HepG2 (cell line): ENCODE measurements at regions not wholly inside any gene's neighbourhood (a gene's known extent, or its start where the extent isn't known, plus 50 kb on each side); places are given as distances from the start of the nearest gene placed in this dataset.

Experiments used
- ATAC-seq: fragments of 200-7000 bp; cut with Tn5 transposase; 3 replicates; pipeline ENCODE4 v1.9.1; 2020; ENCODE audit warnings: mild to moderate bottlenecking, moderate library complexity
- BruUV-seq: library from RNA; stranded (reverse); fragments of 400-500 nt; replicated peaks from 2 replicates; lab custom pipeline; 2021; lab: Mats Ljungman, UMichigan
- CTCF ChIA-PET: fragments of 300-600 bp; formaldehyde crosslinking; extraction: SDS; loops from one replicate; lab custom pipeline; 2021; ENCODE audit warnings: low total read pairs, inconsistent platforms, low intra/inter-chr PET ratio; lab: Yijun Ruan, JAX
- POLR2A ChIA-PET: fragments of 350-600 bp; sonication (Branson Sonifier 250); formaldehyde crosslinking; loops from one replicate; lab custom pipeline; 2020; ENCODE audit warnings: antibody characterized with exemption, inconsistent platforms; lab: Yijun Ruan, JAX
- DNase-seq: peaks from one replicate; pipeline ENCODE4 v3.0.0-alpha.2; 2015; ENCODE audit warnings: low spot score
- FAIRE-seq: peaks from 3 replicates; lab custom pipeline; 2011; peaks lifted over from hg19 to GRCh38; lab: Jason Lieb, UNC
- H2AFZ ChIP-seq: one replicate; pipeline ENCODE4 v1.6.1; 2011; ENCODE audit warnings: low read length, inconsistent platforms
- H3K27ac ChIP-seq: fragments of 300-600 bp; 3 replicates; pipeline ENCODE4 v1.8.0; 2011; ENCODE audit warnings: mixed run types, mild to moderate bottlenecking, mixed read lengths, low read length, inconsistent platforms; ENCODE audit not compliant: insufficient read depth; ENCODE audit errors: extremely low read length
- H3K27me3 ChIP-seq, 2 experiments: fragments of 200-600 bp in 1 of 2; 2 replicates in 1 of 2; 3 replicates in 1 of 2; pipeline versions ENCODE4 v1.6.0 to v1.8.0; 2011; ENCODE audit warnings: low read length in 2 of 2, mild to moderate bottlenecking in 2 of 2, moderate library complexity in 2 of 2, inconsistent platforms in 1 of 2; ENCODE audit not compliant: insufficient read depth in 2 of 2, control insufficient read depth in 1 of 2
- H3K36me3 ChIP-seq, 2 experiments: fragments of 200-600 bp in 1 of 2; replicated peaks in 1 of 2; 2 replicates in 1 of 2; 3 replicates in 1 of 2; pipeline versions ENCODE4 v1.5.1 to v1.8.0; 2011; ENCODE audit warnings: low read length in 2 of 2, inconsistent platforms in 1 of 2; ENCODE audit not compliant: insufficient read depth in 2 of 2, control insufficient read depth in 1 of 2
- H3K4me1 ChIP-seq: 2 replicates; pipeline ENCODE4 v1.5.1; 2012; ENCODE audit warnings: low read length, inconsistent platforms; ENCODE audit not compliant: insufficient read depth
- H3K4me2 ChIP-seq: 2 replicates; pipeline ENCODE4 v1.6.0; 2011; ENCODE audit warnings: low read depth, low read length, inconsistent platforms
- H3K4me3 ChIP-seq, 3 experiments: fragments of 200-600 bp in 1 of 3; sonication (generic), shearing (Covaris generic) in 1 of 3; replicated peaks in 1 of 3; 2 replicates each; pipeline ENCODE4 v1.5.1; 2011 to 2016; ENCODE audit warnings: low read length in 3 of 3, inconsistent platforms in 2 of 3, low read depth in 2 of 3, mild to moderate bottlenecking in 2 of 3, control low read depth in 1 of 3, mixed read lengths in 1 of 3; ENCODE audit not compliant: insufficient read depth in 1 of 3
- H3K79me2 ChIP-seq: one replicate; pipeline ENCODE4 v1.6.1; 2011; ENCODE audit warnings: low read length, inconsistent platforms; ENCODE audit not compliant: insufficient read depth
- H3K9ac ChIP-seq: 2 replicates; pipeline ENCODE4 v1.6.0; 2011; ENCODE audit warnings: mild to moderate bottlenecking, low read depth, low read length, inconsistent platforms; ENCODE audit not compliant: insufficient read depth
- H3K9me3 ChIP-seq: 2 replicates; pipeline ENCODE4 v1.5.1; 2012; ENCODE audit warnings: mild to moderate bottlenecking, low read length
- H4K20me1 ChIP-seq: 2 replicates; pipeline ENCODE4 v1.6.0; 2011; ENCODE audit warnings: inconsistent platforms, mild to moderate bottlenecking, low read length, moderate library complexity; ENCODE audit not compliant: insufficient read depth
- AFF4 ChIP-seq: sonication (generic); formaldehyde crosslinking; IDR thresholded peaks from 2 replicates; pipeline ENCODE4 v1.4.0; 2020; ENCODE audit warnings: missing genetic modification reagents
- CBFB ChIP-seq: sonication (generic); formaldehyde crosslinking; IDR thresholded peaks from 2 replicates; pipeline ENCODE4 v1.4.0; 2020; ENCODE audit warnings: missing genetic modification reagents
- DNMT3B ChIP-seq: conservative IDR thresholded peaks from 2 replicates; pipeline ENCODE4 v1.6.1; 2016; ENCODE audit warnings: missing biosample characterization, control low read depth
- MTA3 ChIP-seq: sonication (generic); formaldehyde crosslinking; IDR thresholded peaks from 2 replicates; pipeline ENCODE4 v1.4.0; 2020; ENCODE audit warnings: missing genetic modification reagents
- ZFP41 ChIP-seq: sonication (generic); formaldehyde crosslinking; IDR thresholded peaks from 2 replicates; pipeline ENCODE4 v1.4.0; 2020; ENCODE audit warnings: mild to moderate bottlenecking, missing genetic modification reagents, borderline replicate concordance
- ZNF225 ChIP-seq: sonication (generic); formaldehyde crosslinking; IDR thresholded peaks from 2 replicates; pipeline ENCODE4 v1.4.0; 2020; ENCODE audit warnings: mild to moderate bottlenecking, missing genetic modification reagents
- ZNF451 ChIP-seq: sonication (generic); formaldehyde crosslinking; IDR thresholded peaks from 2 replicates; pipeline ENCODE4 v1.5.0; 2020; ENCODE audit warnings: mild to moderate bottlenecking, missing genetic modification reagents
- ZNF460 ChIP-seq: sonication (generic); formaldehyde crosslinking; IDR thresholded peaks from 2 replicates; pipeline ENCODE4 v1.5.1; 2020; ENCODE audit warnings: missing genetic modification reagents, mild to moderate bottlenecking, borderline replicate concordance
- ZNF562 ChIP-seq: sonication (generic); formaldehyde crosslinking; IDR thresholded peaks from 2 replicates; pipeline ENCODE4 v1.8.0; 2022; ENCODE audit warnings: missing genetic modification reagents, borderline replicate concordance
- ZNF572 ChIP-seq: sonication (generic); formaldehyde crosslinking; IDR thresholded peaks from 2 replicates; pipeline ENCODE4 v1.5.1; 2020; ENCODE audit warnings: mild to moderate bottlenecking, missing genetic modification reagents
- ZSCAN20 ChIP-seq: sonication (generic); formaldehyde crosslinking; IDR thresholded peaks from 2 replicates; pipeline ENCODE4 v1.4.0; 2020; ENCODE audit warnings: missing genetic modification reagents, mild to moderate bottlenecking, borderline replicate concordance
- WGBS: methylation state at CpG from one replicate; pipeline ENCODE4 v1.1.6; 2017; ENCODE audit warnings: low lambda C conversion rate; 5-methylcytosine and 5-hydroxymethylcytosine counted together
- in situ Hi-C: cut with HindIII; loops from 2 replicates; pipeline ENCODE4 v1.10.0; 2017; ENCODE audit warnings: low pct_unique_long_range_greater_than_20kb; ENCODE audit not compliant: extremely low pct_ligation_motif_present
- intact Hi-C: fragments of 100-400 bp; cut with micrococcal nuclease; formaldehyde crosslinking; loops from one replicate; pipeline ENCODE4 v1.10.0; 2022; ENCODE audit not compliant: unreplicated experiment
- TF ChIP-seq, protein P1 (sequence below): sonication (generic); formaldehyde crosslinking; IDR thresholded peaks from 2 replicates; pipeline ENCODE4; 2020; ENCODE audit warnings: missing genetic modification reagents, mild to moderate bottlenecking, borderline replicate concordance
- TF ChIP-seq, protein P2 (sequence below): fragments of 450-650 bp; IDR thresholded peaks from 2 replicates; pipeline ENCODE4 v1.6.1; 2017

DNA sequence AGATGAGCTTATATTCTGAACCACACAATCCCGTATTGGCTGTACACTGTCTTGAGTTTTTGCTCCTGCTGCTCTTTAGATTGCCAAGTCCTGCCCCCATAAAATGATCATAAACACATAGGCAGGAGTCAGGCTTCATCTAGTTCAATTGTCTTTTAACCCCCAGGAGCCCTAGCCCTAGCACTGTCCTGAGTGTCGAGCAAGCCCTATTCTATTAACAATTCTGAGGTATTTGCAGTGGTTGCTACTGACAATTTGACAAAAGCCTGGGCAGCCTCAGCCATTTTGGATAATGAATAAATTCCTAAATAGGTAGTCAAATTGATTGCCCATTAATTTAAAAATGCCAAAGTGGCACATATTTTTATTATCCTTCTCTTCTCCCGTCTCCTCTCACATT, 257.2 kb downstream of the YTHDC2 start:
- in situ Hi-C loops: no loop called here
- no peak for ATAC-seq

GRCh38 chr5:113771483-113771882, 258.0 kb downstream of the YTHDC2 start:
- Histone ChIP-seq H2AFZ (no peak overlapping the region), H3K79me2 (no peaks in the 10 kb centered on the region), H3K4me3 (no peak overlapping the region), H3K9ac (no peak overlapping the region), H4K20me1 (no peaks in the 10 kb centered on the region), H3K4me1 (no peaks in the 10 kb centered on the region), H3K36me3 (no peaks in the 10 kb centered on the region), H3K27ac (no peak overlapping the region), H3K9me3 (peaks cover 32% of the 10 kb centered on the region), H3K4me2 (no peak overlapping the region), H3K27me3 (no peaks in the 10 kb centered on the region)
- BruUV-seq: no TSS peak
- no peak for DNase-seq
- POLR2A ChIA-PET: no interaction called here
- no peak for FAIRE-seq
- 6% methylated on average over 2 of the region's 2 CpGs for WGBS
- intact Hi-C loops (no loop called here), in situ Hi-C loops (no loop called here)
- no peak for ATAC-seq
- CTCF ChIA-PET: no interaction called here
- TF ChIP-seq, protein P1, sequence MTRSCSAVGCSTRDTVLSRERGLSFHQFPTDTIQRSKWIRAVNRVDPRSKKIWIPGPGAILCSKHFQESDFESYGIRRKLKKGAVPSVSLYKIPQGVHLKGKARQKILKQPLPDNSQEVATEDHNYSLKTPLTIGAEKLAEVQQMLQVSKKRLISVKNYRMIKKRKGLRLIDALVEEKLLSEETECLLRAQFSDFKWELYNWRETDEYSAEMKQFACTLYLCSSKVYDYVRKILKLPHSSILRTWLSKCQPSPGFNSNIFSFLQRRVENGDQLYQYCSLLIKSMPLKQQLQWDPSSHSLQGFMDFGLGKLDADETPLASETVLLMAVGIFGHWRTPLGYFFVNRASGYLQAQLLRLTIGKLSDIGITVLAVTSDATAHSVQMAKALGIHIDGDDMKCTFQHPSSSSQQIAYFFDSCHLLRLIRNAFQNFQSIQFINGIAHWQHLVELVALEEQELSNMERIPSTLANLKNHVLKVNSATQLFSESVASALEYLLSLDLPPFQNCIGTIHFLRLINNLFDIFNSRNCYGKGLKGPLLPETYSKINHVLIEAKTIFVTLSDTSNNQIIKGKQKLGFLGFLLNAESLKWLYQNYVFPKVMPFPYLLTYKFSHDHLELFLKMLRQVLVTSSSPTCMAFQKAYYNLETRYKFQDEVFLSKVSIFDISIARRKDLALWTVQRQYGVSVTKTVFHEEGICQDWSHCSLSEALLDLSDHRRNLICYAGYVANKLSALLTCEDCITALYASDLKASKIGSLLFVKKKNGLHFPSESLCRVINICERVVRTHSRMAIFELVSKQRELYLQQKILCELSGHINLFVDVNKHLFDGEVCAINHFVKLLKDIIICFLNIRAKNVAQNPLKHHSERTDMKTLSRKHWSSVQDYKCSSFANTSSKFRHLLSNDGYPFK: no peak
- no peak for TF ChIP-seq ZNF460 (CRISPR knock-in tag)
- TF ChIP-seq AFF4 (CRISPR knock-in tag): no peak
- TF ChIP-seq ZNF225: no peak
- no peak for TF ChIP-seq ZNF562
- TF ChIP-seq ZNF572 (CRISPR knock-in tag): no peak
- no peak for TF ChIP-seq DNMT3B (CRISPR knock-in tag)
- TF ChIP-seq ZSCAN20 (CRISPR knock-in tag): no peak
- TF ChIP-seq ZNF451 (CRISPR knock-in tag): no peak

More for the DNA sequence above, 257.2 kb downstream of the YTHDC2 start:
- BruUV-seq: no TSS peak
- 33% methylated on average over 3 of the region's 3 CpGs for WGBS
- no peaks in the 10 kb centered on the region for H3K36me3 ChIP-seq
- H3K9ac ChIP-seq: no peak overlapping the region
- no peak overlapping the region for H3K27ac ChIP-seq
- POLR2A ChIA-PET: no interaction called here
- no peak overlapping the region for H2AFZ ChIP-seq
- H3K27me3 ChIP-seq: no peaks in the 10 kb centered on the region
- no peaks in the 10 kb centered on the region for H4K20me1 ChIP-seq
- intact Hi-C loops: no loop called here
- no peaks in the 10 kb centered on the region for H3K79me2 ChIP-seq
- DNase-seq: no peak
- no peak for TF ChIP-seq CBFB (CRISPR knock-in tag)
- TF ChIP-seq, protein P2, sequence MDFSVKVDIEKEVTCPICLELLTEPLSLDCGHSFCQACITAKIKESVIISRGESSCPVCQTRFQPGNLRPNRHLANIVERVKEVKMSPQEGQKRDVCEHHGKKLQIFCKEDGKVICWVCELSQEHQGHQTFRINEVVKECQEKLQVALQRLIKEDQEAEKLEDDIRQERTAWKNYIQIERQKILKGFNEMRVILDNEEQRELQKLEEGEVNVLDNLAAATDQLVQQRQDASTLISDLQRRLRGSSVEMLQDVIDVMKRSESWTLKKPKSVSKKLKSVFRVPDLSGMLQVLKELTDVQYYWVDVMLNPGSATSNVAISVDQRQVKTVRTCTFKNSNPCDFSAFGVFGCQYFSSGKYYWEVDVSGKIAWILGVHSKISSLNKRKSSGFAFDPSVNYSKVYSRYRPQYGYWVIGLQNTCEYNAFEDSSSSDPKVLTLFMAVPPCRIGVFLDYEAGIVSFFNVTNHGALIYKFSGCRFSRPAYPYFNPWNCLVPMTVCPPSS: no peak
- TF ChIP-seq ZFP41 (CRISPR knock-in tag): no peak
- no peak for TF ChIP-seq MTA3 (CRISPR knock-in tag)
- TF ChIP-seq, all 625 proteins: peak for 0
- Histone ChIP-seq H3K4me3 (no peak overlapping the region), H3K9me3 (peaks cover 41% of the 10 kb centered on the region), H3K4me1 (no peaks in the 10 kb centered on the region), H3K4me2 (no peak overlapping the region)
- no peak for FAIRE-seq
- CTCF ChIA-PET: no interaction called here
